PC-3 (cell line): ENCODE measurements at regions not wholly inside any gene's neighbourhood (a gene's known extent, or its start where the extent isn't known, plus 50 kb on each side); places are given as distances from the start of the nearest gene placed in this dataset.

Experiments
- ATAC-seq: fragments of 200-7000 bp; cut with Tn5 transposase; 2 replicates; pipeline ENCODE4 v1.9.1; 2020; ENCODE audit warnings: mild to moderate bottlenecking, moderate library complexity
- BruUV-seq: library from RNA; stranded (reverse); fragments of 400-500 nt; replicated peaks from 2 replicates; lab custom pipeline; 2021; lab: Mats Ljungman, UMichigan
- CTCF ChIA-PET: fragments of 300-600 bp; sonication (Branson Sonifier 250); formaldehyde crosslinking; loops from one replicate; lab custom pipeline; 2022; ENCODE audit warnings: antibody characterized with exemption; lab: Charles Lee
- POLR2A ChIA-PET: fragments of 300-600 bp; sonication (Branson Sonifier 250); formaldehyde crosslinking; loops from one replicate; lab custom pipeline; 2022; ENCODE audit warnings: antibody characterized with exemption; ENCODE audit not compliant: unreplicated experiment; lab: Charles Lee
- DNase-seq: peaks from one replicate; pipeline ENCODE4 v3.0.0-alpha.2; 2015
- H2AFZ ChIP-seq: fragments of 300-600 bp; sonication (generic); 2 replicates; pipeline ENCODE4 v1.6.0; 2016; ENCODE audit warnings: antibody characterized with exemption, low read length
- H3F3A ChIP-seq: fragments of 300-600 bp; sonication (generic); one replicate; pipeline ENCODE4 v1.6.0; 2017; ENCODE audit warnings: antibody characterized with exemption, low read length, control low read depth, mild to moderate bottlenecking; ENCODE audit not compliant: unreplicated experiment
- H3K27ac ChIP-seq: fragments of 300-600 bp; sonication (generic); 2 replicates; pipeline ENCODE4 v1.5.1; 2016; ENCODE audit warnings: mild to moderate bottlenecking, low read length
- H3K27me3 ChIP-seq: fragments of 300-600 bp; sonication (generic); 2 replicates; pipeline ENCODE4 v1.6.1; 2016; ENCODE audit warnings: low read length, mixed read lengths
- H3K36me3 ChIP-seq: fragments of 300-600 bp; sonication (generic); 2 replicates; pipeline ENCODE4 v1.6.1; 2016; ENCODE audit warnings: low read depth, mixed run types, low read length, mixed read lengths
- H3K4me1 ChIP-seq: fragments of 300-600 bp; sonication (generic); 2 replicates; pipeline ENCODE4 v1.5.1; 2016; ENCODE audit warnings: low read length; ENCODE audit not compliant: insufficient read depth
- H3K4me2 ChIP-seq: fragments of 300-600 bp; sonication (generic); 2 replicates; pipeline ENCODE4 v1.6.0; 2016; ENCODE audit warnings: low read length
- H3K4me3 ChIP-seq: fragments of 300-600 bp; sonication (generic); 2 replicates; pipeline ENCODE4 v1.5.1; 2016; ENCODE audit warnings: mild to moderate bottlenecking, low read length, mixed read lengths
- H3K79me2 ChIP-seq: fragments of 300-600 bp; sonication (generic); 2 replicates; pipeline ENCODE4 v1.6.1; 2017; ENCODE audit warnings: low read length, mixed read lengths
- H3K9ac ChIP-seq: fragments of 300-600 bp; sonication (generic); 2 replicates; pipeline ENCODE4 v1.6.0; 2016; ENCODE audit warnings: mild to moderate bottlenecking, low read length
- H3K9me2 ChIP-seq: fragments of 300-600 bp; sonication (generic); replicated peaks from 2 replicates; pipeline ENCODE4 v1.6.1; 2016; ENCODE audit warnings: mixed run types, low read length, mixed read lengths
- H3K9me3 ChIP-seq: fragments of 300-600 bp; sonication (generic); 2 replicates; pipeline ENCODE4 v1.6.1; 2016; ENCODE audit warnings: low read length, mixed read lengths
- H4K20me1 ChIP-seq: fragments of 300-600 bp; sonication (generic); 2 replicates; pipeline ENCODE4 v1.6.1; 2016; ENCODE audit warnings: low read length, mixed read lengths
- CTCF ChIP-seq: fragments of 300-600 bp; sonication (generic); conservative IDR thresholded peaks from 2 replicates; pipeline ENCODE4 v1.5.1; 2017; ENCODE audit warnings: antibody characterized with exemption, low read depth, mild to moderate bottlenecking, low read length
- EZH2 ChIP-seq: fragments of 300-600 bp; sonication (generic); IDR thresholded peaks from one replicate; pipeline ENCODE4 v1.6.1; 2017; ENCODE audit warnings: antibody characterized with exemption, mild to moderate bottlenecking, low read length; ENCODE audit not compliant: unreplicated experiment
- EZH2phosphoT487 ChIP-seq: fragments of 300-600 bp; sonication (generic); IDR thresholded peaks from 2 replicates; pipeline ENCODE4 v1.6.1; 2018; ENCODE audit warnings: mild to moderate bottlenecking, antibody characterized with exemption, low read length, borderline replicate concordance
- intact Hi-C: fragments of 100-400 bp; cut with micrococcal nuclease; formaldehyde crosslinking; loops from 2 replicates; pipeline ENCODE4 v1.9.0; 2023

- no TSS peak for BruUV-seq
- H3K4me1 ChIP-seq = peaks cover 22% of the 10 kb centered on the region
- no peak overlapping the region for H3K4me3 ChIP-seq
- no peaks in the 10 kb centered on the region for H3F3A ChIP-seq
- no peak overlapping the region for H2AFZ ChIP-seq
- intact Hi-C loops = no loop called here
- H3K9me3 ChIP-seq = no peaks in the 10 kb centered on the region
- no peak overlapping the region for H3K27ac ChIP-seq
- no peak for DNase-seq
- TF ChIP-seq CTCF (no peak), EZH2phosphoT487 (no peak), EZH2 (no peak)
- H4K20me1 ChIP-seq = no peaks in the 10 kb centered on the region
- no peaks in the 10 kb centered on the region for H3K9me2 ChIP-seq
- H3K36me3 ChIP-seq = no peaks in the 10 kb centered on the region
- no peak for ATAC-seq
- CTCF ChIA-PET = no interaction called here
- no peak overlapping the region for H3K9ac ChIP-seq
- H3K4me2 ChIP-seq = no peak overlapping the region
- H3K27me3 ChIP-seq = no peaks in the 10 kb centered on the region
- no peaks in the 10 kb centered on the region for H3K79me2 ChIP-seq
- POLR2A ChIA-PET = no interaction called here
Observed at GRCh38 chr2:160835166-160835565, 325.1 kb upstream of the TANK start.

GRCh38 chr2:160836755-160837154, 323.5 kb upstream of the TANK start:
- H2AFZ ChIP-seq = no peak overlapping the region
- no peaks in the 10 kb centered on the region for H3K27me3 ChIP-seq
- intact Hi-C loops = no loop called here
- TF ChIP-seq CTCF (no peak), EZH2phosphoT487 (no peak), EZH2 (no peak)
- no peaks in the 10 kb centered on the region for H3K9me3 ChIP-seq
- no TSS peak for BruUV-seq
- no peaks in the 10 kb centered on the region for H3K9me2 ChIP-seq
- no peaks in the 10 kb centered on the region for H4K20me1 ChIP-seq
- POLR2A ChIA-PET = no interaction called here
- H3F3A ChIP-seq = no peaks in the 10 kb centered on the region
- ATAC-seq (peak; percentile 89), DNase-seq (peak; percentile 76)
- CTCF ChIA-PET = no interaction called here
- peaks cover 22% of the 10 kb centered on the region for H3K4me1 ChIP-seq
- no peak overlapping the region for H3K4me3 ChIP-seq
- no peak overlapping the region for H3K9ac ChIP-seq
- no peaks in the 10 kb centered on the region for H3K79me2 ChIP-seq
- H3K27ac ChIP-seq = no peak overlapping the region
- 0 out of 2 replicates have a peak overlapping the region, but pooled peaks have one; percentile 3 for H3K4me2 ChIP-seq
- no peaks in the 10 kb centered on the region for H3K36me3 ChIP-seq

GRCh38 chr2:160837416-160837815, 322.8 kb upstream of the TANK start:
- Histone ChIP-seq H3K9me2 (no peaks in the 10 kb centered on the region), H4K20me1 (no peaks in the 10 kb centered on the region), H3K4me2 (no peak overlapping the region), H3K4me1 (peaks cover 22% of the 10 kb centered on the region), H2AFZ (no peak overlapping the region), H3K9ac (no peak overlapping the region), H3K4me3 (no peak overlapping the region), H3K9me3 (no peaks in the 10 kb centered on the region), H3F3A (no peaks in the 10 kb centered on the region), H3K27me3 (no peaks in the 10 kb centered on the region), H3K36me3 (no peaks in the 10 kb centered on the region), H3K79me2 (no peaks in the 10 kb centered on the region), H3K27ac (no peak overlapping the region)
- POLR2A ChIA-PET = no interaction called here
- CTCF ChIA-PET = no interaction called here
- intact Hi-C loops = no loop called here
- no peak for TF ChIP-seq EZH2phosphoT487
- no peak for TF ChIP-seq EZH2
- no peak for TF ChIP-seq CTCF
- no TSS peak for BruUV-seq
- no peak for ATAC-seq
- no peak for DNase-seq
